Nephron (organoid): ENCODE measurements at regions not wholly inside any gene's neighbourhood (a gene's known extent, or its start where the extent isn't known, plus 50 kb on each side); places are given as distances from the start of the nearest gene placed in this dataset.

ENCODE experiments used
- H3K27ac Mint-ChIP-seq, 3 experiments: 2 replicates each; pipeline ENCODE4 v1.8.0; 2020; ENCODE audit warnings: mixed read lengths in 3 of 3, mild to moderate bottlenecking in 2 of 3, moderate library complexity in 1 of 3
- H3K27me3 Mint-ChIP-seq: 2 replicates; pipeline ENCODE4 v1.8.0; 2021; ENCODE audit warnings: low read depth, mild to moderate bottlenecking, moderate library complexity, mixed read lengths
- H3K36me3 Mint-ChIP-seq: 2 replicates; pipeline ENCODE4 v1.8.0; 2020; ENCODE audit warnings: low read depth, mixed read lengths
- H3K4me1 Mint-ChIP-seq: 2 replicates; pipeline ENCODE4 v1.8.0; 2020; ENCODE audit warnings: mixed read lengths
- H3K4me3 Mint-ChIP-seq, 3 experiments: 2 replicates each; pipeline ENCODE4 v1.8.0; 2020; ENCODE audit warnings: mild to moderate bottlenecking in 3 of 3, mixed read lengths in 3 of 3, moderate library complexity in 2 of 3
- H3K9me3 Mint-ChIP-seq: 2 replicates; pipeline ENCODE4 v1.8.0; 2020; ENCODE audit warnings: mixed read lengths
- TF ChIP-seq, protein P1 (sequence below), 3 experiments: fragments of 200-600 bp; sonication (generic); IDR thresholded peaks; one replicate each; pipeline ENCODE4 v1.5.0; 2021; ENCODE audit warnings: antibody characterized with exemption in 3 of 3; ENCODE audit not compliant: unreplicated experiment in 3 of 3

DNA sequence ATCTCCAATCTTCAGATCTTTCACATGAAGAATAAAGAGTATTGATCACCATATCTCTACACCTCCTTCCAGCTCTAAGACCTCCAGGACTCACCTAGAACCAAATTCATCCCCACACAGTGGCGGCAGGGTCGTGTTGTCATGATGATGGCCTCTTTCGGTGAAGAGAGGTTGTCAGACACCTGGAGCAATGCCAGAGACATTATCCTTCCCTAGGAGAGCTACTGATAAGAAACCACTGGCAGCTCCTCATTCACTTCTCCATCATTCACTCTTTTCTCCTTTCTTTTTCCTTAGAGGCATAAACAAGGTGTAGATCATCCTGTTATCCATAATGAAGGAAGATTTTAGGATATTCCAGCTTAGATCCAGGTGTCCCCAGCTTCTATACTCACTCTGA is 197.9 kb upstream of the TNP1 start:
- no peaks in the 10 kb centered on the region for H3K9me3 Mint-ChIP-seq
- H3K4me1 Mint-ChIP-seq = peaks cover 43% of the 10 kb centered on the region
- H3K27me3 Mint-ChIP-seq = no peaks in the 10 kb centered on the region
- no peaks in the 10 kb centered on the region for H3K36me3 Mint-ChIP-seq
- H3K27ac Mint-ChIP-seq = peak overlapping the region in 1 of 3 experiments; percentile 3
- TF ChIP-seq, protein P1, sequence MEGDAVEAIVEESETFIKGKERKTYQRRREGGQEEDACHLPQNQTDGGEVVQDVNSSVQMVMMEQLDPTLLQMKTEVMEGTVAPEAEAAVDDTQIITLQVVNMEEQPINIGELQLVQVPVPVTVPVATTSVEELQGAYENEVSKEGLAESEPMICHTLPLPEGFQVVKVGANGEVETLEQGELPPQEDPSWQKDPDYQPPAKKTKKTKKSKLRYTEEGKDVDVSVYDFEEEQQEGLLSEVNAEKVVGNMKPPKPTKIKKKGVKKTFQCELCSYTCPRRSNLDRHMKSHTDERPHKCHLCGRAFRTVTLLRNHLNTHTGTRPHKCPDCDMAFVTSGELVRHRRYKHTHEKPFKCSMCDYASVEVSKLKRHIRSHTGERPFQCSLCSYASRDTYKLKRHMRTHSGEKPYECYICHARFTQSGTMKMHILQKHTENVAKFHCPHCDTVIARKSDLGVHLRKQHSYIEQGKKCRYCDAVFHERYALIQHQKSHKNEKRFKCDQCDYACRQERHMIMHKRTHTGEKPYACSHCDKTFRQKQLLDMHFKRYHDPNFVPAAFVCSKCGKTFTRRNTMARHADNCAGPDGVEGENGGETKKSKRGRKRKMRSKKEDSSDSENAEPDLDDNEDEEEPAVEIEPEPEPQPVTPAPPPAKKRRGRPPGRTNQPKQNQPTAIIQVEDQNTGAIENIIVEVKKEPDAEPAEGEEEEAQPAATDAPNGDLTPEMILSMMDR (IDR thresholded peaks at IDR 0.05; ENCODE audit: unreplicated experiment in 3 of 3) = no peak
- no peak overlapping the region for H3K4me3 Mint-ChIP-seq

DNA sequence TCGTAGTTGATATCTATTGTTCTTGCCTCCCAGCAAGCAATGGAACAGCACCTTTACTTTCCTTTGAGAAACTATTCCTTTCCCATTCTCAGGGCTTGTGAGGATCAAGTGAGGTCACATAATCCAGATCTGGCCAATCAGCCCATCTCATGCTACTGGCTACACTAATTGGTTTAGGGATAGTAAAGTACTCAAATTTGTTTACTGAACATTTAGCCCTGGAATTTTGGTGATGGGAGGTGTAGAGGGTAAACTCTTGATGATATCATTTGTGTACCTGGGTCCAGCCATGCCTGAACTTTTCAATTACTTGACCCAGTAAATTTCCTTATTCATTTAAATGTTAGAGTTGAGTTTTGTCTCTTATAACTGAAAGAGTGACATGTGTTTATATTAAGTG is 195.8 kb upstream of the TNP1 start:
- TF ChIP-seq, protein P1 (IDR thresholded peaks at IDR 0.05; ENCODE audit: unreplicated experiment in 3 of 3) = no peak
- H3K4me1 Mint-ChIP-seq = peaks cover 47% of the 10 kb centered on the region
- H3K36me3 Mint-ChIP-seq = no peaks in the 10 kb centered on the region
- no peaks in the 10 kb centered on the region for H3K9me3 Mint-ChIP-seq
- no peak overlapping the region for H3K4me3 Mint-ChIP-seq
- no peaks in the 10 kb centered on the region for H3K27me3 Mint-ChIP-seq
- H3K27ac Mint-ChIP-seq = peak overlapping the region in 2 of 3 experiments; percentile 51 to 68

DNA sequence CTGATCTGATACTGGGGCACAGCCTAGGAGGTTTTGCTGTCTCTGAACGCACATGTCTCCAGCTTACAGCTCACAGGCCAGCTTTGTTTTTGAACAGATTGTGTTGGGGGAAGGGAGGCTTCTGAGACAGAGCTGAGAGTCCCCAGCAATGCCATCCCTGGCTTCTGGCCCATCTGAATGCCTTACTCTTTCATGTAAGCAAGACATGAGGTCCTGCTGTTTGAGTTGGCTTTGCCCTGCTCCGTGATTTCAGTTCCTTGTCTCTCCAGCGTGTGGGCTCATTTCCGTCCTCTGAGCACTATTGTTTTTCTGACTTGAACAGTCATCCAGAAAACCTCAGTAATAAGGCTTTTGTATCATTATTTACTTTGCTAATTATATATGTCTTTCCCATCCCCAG is 194.9 kb upstream of the TNP1 start:
- Mint-ChIP-seq H3K4me1 (peaks cover 54% of the 10 kb centered on the region), H3K4me3 (no peak overlapping the region), H3K27ac (peak overlapping the region; percentile 43 to 86 (median 68)), H3K27me3 (no peaks in the 10 kb centered on the region), H3K9me3 (no peaks in the 10 kb centered on the region), H3K36me3 (no peaks in the 10 kb centered on the region)
- TF ChIP-seq, protein P1 (IDR thresholded peaks at IDR 0.05; ENCODE audit: unreplicated experiment in 3 of 3) = no peak

DNA sequence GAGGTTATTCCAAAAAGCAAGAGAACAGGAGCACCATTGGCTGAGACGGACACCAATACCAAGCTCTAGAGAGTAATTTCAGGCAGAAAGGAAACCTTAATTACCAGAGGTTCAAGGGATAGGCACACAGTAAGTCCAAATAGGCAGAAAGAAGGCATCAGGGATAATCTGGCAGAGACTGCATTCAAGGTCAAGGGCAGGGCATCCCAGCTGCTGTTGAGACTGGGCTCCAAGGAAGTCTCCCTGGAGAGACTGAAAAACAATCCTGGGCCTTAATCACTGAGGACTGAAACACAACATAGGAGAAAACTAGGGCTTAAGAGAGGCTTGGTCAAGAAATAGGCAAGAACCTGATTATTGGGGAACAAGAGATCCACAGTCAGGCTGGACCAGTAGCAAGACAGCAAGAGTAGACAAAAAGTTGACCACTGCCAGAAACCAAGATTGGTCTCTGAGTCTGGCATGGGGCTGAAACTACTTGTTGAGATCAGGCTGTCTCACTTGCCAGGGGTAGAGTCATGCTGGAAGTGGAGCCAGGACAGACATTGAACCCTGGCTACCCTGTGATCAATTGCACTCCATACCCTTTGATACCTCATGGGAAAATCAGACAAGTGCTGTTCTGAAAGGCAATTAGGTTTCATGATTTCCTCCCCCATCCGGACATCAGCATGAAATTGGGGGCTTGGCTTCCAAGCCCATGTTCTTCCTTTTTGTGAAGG is 193.2 kb upstream of the TNP1 start:
- TF ChIP-seq, protein P1 (IDR thresholded peaks at IDR 0.05; ENCODE audit: unreplicated experiment in 3 of 3) = no peak
- H3K36me3 Mint-ChIP-seq = no peaks in the 10 kb centered on the region
- no peaks in the 10 kb centered on the region for H3K27me3 Mint-ChIP-seq
- no peak overlapping the region for H3K4me3 Mint-ChIP-seq
- peaks cover 70% of the 10 kb centered on the region for H3K4me1 Mint-ChIP-seq
- H3K27ac Mint-ChIP-seq = peak overlapping the region in 2 of 3 experiments; percentile 68 to 86
- H3K9me3 Mint-ChIP-seq = no peaks in the 10 kb centered on the region

DNA sequence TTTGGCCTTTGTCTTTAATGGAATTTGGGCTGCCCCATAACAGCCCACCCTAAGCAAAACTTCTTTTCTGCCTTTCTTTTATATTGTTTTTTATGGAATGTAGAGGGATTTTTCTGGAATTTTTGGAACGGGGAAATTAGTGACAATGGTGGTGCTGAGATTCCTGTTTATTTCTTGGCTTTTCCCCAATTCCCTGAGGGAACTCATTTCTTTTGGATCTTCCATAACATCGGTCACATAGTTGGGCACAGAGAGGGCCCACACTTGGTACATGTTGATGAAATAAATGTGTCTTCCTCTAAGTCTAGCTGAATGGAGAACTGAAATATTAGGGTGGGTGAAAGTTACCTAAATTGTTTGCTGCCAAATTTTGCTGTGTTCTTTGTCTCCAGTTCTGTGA is 191.6 kb upstream of the TNP1 start:
- Mint-ChIP-seq H3K27ac (peak overlapping the region in 2 of 3 experiments; percentile 62 to 68), H3K27me3 (no peaks in the 10 kb centered on the region), H3K4me3 (no peak overlapping the region)

More for the DNA sequence above, 191.6 kb upstream of the TNP1 start:
- TF ChIP-seq, protein P1 (IDR thresholded peaks at IDR 0.05; ENCODE audit: unreplicated experiment in 3 of 3) = no peak
- H3K9me3 Mint-ChIP-seq = no peaks in the 10 kb centered on the region
- H3K4me1 Mint-ChIP-seq = peaks cover 83% of the 10 kb centered on the region
- no peaks in the 10 kb centered on the region for H3K36me3 Mint-ChIP-seq
